Stimulated activated CD4-positive, alpha-beta T cell treated with anti-CD3 and anti-CD28 coated beads, TNF-alpha, amount 100 ng/mL, for 1 hour (primary cell): ENCODE measurements at regions not wholly inside any gene's neighbourhood (a gene's known extent, or its start where the extent isn't known, plus 50 kb on each side); places are given as distances from the start of the nearest gene placed in this dataset.

Experiments used
- DNase-seq, 3 donors: peaks; one replicate each; pipeline ENCODE4 v3.0.0-alpha.2; 2020; ENCODE audit warnings: low read depth in 3 of 3, low spot score in 1 of 3

DNA sequence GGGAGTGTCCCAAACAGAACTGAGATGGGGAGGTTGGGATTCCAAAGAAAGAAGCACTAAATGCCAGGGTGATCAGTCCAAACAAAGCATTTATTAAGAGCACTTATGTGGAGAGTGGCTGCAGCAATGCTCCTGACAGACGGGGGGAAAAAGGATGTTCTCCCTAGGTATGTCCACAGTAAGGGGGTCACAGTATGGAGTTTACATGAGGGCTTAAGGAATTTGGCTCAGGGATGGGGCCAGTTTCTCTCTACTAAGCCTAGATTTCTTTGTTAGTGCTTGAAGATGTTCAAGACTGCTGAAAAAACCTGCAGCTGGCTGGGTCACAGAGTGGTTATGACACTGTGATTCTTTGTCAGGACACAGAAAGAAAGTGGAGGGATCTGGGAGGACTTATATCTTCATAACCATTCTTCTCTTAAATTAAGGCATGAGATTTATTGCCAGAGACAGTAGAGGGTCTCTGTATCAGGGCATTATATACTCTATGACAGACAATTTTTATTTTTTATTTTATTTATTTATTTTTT, 1468.0 kb downstream of the C4orf33 start:
- no peak for DNase-seq

DNA sequence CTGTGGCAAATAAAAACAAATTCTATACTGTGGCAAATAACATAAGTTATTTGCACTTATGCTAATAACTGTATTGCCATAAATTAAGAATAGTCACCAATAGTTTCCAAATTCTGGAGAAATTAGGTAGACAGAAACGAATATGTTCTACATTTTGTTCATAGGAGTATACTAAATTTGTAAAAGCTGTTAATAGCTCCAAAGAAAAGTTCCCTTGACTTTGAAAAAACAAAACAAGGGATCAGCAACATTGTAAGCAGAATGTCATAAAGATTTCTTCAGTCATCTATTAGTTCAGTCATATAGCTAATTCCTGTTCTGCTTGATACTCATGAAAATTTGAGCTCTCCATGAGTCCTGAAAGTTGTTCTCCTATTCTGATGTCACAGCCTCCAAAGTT, 1472.8 kb downstream of the C4orf33 start:
- DNase-seq: no peak

DNA sequence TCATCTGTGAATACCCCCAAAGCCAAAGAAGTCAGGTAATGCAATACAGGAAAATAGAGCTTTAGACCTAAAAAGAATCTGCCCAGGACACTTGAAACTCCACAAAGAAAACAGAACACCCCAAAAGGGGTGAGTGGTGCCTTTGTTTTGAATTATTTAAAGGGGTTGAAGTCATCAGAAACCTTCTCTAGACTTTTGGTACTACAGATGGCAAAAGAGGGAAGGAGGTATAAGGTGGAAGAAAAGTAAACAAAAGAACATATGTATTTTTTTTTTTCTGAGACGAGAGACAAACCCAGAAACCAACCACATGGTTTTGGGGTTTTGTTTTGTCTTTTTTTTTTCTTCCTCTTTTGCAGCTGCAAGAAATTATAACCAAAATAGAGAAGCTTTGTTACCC, 1477.8 kb downstream of the C4orf33 start:
- no peak for DNase-seq

DNA sequence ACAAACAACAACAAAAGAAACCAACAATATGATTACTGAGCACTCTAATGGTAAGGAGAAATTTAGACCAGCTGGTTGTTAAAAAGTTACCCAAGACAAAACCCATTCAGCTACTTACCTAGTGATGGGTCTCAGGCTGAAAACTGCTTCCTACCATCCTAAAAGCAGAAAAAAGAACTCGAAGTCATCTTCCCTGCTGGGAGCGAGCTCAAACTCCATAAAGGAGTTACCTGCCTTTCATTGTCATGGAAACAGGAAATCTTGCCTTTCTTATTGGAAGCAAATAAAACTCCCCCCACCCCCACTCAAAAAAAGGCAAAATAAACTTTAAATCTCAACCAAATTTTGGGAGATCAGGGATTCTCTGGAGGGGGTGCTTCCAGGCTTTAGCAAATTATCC, 1478.3 kb downstream of the C4orf33 start:
- no peak for DNase-seq

DNA sequence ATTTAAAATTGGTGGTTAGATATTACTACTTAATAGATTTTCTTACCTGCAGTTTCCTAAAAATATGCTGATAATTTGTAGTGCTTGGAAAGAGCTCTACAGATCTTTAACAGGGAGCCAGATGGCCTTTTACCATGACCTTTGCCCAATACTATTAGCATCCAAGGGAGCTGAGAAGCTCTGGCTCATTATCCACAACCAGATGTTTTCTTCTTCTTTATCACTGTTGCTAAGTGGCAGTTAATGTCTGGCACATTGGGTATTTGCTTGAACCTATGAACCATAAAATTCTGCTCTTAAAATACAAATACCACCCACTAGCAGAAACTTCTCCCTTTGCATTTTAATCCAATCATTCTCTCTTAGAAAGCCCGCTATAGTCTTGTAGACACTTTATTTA, 1480.3 kb downstream of the C4orf33 start:
- DNase-seq: no peak

DNA sequence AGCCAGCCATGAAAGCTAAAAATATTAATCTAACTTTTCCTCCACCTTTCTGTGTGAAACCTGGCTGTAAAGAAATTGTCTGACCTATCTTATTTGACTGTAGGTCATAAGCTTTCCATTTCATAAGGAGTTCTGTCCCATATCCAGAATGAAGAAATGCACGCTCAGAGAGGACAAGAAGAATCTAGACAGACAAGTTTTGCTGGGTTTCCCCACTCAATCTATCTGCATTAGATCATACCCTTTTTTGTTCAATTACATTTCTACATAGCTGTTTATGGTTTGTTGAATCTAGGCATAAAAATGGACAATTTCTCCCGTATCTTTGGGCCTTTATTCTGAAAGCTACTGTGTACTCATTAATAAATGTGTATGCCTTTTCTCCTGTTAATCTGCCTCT, 1495.1 kb downstream of the C4orf33 start:
- DNase-seq: no peak

DNA sequence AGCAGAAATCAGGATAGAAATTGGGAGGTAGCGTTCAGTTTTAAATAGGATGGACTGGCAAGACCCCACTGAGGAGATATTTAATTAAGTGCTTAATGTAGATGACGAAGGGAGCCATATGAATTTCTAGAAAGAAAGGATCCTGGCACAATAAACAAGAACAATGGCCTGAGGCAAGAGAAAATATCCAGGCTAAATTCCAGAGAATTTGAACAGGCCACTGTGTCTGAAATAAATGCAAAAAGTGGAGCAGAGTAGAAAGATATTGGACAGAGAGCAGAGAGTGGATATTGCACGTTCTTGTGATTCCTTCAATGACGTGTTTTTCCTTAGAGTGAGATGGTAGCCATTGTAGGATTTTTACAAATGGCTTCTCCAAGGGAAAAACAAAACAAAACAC, 1504.8 kb downstream of the C4orf33 start:
- DNase-seq: no peak

DNA sequence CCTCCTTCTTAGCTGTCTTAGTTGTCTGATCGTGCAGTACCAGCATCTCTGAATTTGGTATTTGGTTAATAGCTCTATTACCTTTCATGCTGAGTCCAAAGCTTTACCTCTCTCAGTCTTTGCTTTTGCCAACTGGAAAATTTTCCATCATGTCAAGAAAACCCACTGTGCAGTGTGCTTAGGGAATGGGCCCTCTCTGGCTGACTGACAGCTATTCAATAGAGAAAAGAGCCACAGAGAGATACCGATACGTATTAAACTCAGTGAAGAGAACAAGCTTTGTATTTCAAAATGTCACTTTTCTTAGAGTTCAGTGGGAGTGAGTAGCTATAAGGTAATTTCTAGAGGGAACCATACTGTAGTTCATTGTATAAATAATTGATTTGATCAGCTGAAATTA, 1507.1 kb downstream of the C4orf33 start:
- DNase-seq: no peak

DNA sequence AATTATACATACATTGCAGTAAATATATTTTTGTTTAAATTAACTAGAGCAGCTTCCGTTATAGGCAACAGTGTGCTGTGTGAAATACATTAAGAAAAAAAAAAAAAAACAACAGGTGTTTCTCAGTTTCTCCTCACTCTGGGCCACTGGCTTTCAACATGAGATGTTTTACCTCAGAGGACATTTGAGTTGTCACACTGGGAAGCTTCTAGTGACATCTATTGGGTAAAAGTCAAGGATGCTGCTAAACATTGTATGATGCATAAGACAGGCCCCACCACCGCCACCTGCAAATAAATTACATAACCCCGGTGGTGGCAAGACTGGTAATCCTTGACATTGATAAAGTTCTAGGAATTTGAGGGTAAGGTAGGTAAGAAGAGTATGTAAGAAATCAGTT, 1512.2 kb downstream of the C4orf33 start:
- no peak for DNase-seq

DNA sequence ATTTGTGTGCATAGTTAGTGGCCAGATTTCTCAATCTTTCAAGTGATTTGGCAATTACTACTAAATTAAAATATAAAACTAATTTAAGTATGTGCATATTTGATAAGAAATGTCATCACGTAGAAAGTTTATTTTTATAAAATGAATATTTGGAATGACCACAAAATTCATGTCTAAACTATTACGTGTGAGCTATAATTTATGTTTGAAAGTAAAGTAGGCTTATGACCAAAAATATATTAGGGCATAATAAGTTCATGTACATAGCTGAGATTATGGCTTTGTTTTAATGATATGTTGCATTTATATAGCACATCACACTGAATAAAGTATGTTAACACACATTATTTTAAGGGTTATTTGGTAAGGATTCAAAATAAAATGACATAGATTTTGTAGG, 1532.6 kb downstream of the C4orf33 start:
- no peak for DNase-seq

DNA sequence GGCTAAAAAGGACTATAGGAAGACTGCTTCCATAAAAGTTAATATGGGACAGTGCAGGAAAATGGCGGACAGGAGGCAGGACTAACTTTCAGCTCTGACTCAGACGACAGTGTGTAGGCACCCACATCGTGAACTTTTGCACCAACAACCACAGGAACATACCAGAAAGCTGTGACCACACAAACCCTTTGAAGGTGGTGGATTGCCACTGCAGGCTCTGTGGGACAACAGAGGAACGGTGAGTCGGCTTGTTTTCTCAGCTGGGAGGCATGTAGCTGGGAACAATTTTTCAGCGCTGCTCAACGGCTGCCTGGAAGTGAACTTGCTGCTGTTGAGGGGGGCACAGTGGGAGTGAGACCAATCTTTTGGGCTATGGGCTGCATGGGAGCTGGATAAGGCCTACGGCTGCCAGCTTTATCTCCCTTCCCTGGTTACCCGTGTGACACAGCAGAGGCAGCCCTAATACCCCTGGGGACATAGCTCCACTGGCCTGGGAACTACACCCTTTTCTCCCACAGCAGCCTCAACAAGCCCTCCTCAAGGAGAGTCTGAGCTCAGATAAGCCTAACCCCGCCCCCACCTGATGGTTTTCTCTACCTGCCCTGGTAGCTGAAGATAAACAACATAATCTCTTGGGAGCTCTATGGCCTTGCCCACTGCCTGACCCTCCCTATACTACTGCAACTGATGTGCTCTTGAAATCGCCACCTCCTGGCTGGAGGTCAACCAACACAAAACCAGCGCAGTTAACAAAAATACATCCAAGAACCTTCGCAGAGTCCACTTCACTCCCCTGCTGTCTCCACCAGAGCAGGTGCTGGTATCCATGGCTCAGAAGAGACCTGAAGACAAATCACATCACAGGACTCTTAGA, 1537.0 kb downstream of the C4orf33 start:
- DNase-seq: no peak

DNA sequence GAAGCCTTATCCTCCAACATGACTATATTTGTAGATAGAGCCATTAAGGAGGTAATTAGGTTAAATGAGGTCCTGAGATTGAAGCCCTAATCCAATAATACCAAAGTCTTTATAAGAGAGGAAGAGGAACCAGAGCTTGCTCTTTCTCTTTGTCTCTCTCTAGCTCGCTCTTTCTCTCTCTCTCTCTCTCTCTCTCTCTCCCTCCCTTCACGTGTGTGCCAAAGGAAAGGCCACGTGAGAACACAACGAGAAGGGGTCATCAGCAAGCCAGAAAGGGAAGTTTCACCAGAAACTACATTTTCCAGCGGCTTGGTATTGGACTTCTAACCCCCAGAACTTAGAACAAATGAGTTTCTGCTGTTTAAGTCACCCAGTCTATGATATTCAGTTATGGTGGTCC, 1540.5 kb downstream of the C4orf33 start:
- DNase-seq: no peak

DNA sequence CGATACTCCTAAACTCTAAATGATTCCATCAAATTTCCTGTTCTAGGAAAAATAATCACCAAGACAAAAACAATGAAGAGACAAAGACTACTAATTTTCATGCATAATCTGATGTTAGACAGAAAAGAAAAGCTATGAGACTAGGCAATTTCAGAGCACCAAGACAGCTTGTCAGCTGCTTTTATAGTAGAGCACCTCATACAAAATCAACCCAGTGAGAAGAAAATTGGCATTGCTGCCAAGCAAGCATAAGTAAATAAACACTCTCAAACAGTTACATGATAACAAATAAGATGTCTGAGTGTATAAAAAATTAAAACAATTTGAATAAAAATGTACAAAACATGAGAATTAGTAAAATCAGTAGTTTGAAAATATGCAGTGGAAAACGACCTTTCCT, 1544.6 kb downstream of the C4orf33 start:
- no peak for DNase-seq

DNA sequence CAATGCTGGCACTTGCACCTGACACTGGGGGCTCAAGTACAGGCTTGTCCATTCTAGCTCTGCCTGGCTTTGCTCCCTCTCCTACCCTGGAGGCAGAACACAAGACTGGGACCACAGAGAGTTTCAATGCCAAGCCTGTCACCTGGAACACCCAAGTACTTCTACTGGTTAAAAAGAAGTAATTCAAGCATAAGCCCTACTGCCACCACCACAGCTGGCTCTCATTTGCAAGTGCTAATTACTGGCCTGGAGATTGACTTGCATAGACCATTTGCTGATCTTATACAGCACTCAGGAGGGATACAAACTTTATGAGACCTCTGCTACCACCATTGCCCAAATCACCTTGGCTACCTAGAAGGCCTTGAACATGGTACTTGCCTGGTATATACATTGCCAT, 1550.9 kb downstream of the C4orf33 start:
- DNase-seq: no peak

DNA sequence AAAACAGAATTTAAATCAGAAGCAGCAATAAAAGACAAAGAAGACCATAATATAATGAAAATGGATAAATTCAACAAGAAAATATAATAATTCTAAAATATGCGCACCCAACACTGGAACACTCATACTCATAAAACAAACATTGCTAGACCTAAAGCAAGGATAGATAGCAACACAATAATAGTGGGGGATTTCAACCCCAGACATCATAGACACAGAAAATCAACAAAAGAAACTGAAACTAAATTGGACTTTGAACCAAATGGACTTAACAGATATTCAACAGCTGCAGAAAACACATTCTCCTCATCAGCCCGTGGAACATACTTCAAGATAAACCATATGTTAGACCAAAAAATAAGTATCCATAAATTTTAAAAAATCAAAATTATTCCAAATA, 1552.6 kb downstream of the C4orf33 start:
- DNase-seq: no peak

DNA sequence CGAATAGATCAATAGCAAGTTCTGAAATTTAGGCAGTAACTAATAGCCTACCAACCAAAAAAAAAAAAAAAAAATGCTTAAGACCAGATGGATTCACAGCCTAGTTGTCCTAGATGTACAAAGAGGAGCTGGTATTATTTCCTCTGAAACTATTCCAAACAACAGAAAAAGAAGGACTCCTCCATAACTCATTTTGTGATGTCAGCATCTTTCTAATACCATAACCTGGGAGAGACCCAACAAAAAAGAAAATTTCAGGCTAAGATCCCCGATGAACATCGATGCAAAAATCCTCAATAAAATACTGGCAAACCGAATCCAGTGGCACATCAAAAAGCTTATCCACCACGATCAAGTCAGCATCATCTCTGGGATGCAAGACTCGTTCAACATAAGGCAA, 1557.9 kb downstream of the C4orf33 start:
- DNase-seq: no peak

DNA sequence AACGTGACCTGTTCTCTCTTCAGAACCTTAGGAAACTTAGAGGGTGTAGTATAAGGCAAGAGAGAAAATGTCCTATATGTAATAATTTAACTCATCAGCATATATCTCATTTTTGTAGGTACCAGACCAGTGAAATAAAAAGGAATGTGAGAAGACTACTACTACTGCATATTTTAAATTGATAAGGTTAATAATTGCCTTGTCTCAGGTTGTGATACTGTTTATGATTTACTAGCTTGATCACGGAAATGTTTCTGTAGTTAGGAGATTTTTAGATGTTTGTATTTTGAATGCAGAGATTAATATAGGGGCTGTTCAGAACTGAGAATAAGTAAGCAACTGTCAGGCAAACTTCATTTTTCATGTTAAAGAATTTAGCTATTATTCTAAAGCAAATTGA, 1563.4 kb downstream of the C4orf33 start:
- DNase-seq: no peak

DNA sequence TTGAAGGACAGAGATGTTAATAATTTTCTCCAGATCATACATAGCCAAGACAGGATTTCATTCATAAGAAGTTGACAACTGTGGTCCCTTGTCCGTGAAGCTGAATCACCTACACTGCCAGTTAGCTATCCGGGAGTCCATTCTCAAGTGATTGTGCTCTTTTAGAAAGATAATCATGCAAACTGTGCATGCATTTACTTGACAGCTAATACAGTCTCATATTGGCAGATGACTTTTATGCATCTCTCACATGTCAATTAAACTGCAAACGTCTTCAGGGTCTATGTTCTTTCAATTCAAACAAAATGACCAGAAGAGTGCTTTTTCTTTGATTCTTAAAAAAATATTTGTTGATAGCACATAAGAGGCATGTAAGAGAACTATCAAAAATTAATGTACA, 1572.9 kb downstream of the C4orf33 start:
- DNase-seq: no peak

DNA sequence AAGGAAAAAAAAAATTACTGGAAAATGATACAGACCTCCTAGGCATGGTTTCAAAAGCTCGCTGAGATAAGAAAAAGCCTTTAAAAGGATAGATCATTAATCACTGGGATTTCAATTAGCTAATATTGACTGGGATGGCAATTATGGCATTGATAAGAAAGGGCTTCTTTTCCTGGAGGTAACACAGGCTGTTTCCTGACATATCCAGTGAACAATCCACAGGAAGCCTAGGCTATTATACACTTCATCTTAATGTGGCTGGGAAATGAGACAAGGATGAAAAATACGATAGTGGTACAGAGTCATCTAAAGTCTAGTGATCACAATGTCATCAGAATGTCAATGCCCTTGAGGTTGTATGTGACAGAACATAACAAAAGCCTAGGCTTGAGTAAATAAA, 1579.3 kb downstream of the C4orf33 start:
- DNase-seq: no peak

DNA sequence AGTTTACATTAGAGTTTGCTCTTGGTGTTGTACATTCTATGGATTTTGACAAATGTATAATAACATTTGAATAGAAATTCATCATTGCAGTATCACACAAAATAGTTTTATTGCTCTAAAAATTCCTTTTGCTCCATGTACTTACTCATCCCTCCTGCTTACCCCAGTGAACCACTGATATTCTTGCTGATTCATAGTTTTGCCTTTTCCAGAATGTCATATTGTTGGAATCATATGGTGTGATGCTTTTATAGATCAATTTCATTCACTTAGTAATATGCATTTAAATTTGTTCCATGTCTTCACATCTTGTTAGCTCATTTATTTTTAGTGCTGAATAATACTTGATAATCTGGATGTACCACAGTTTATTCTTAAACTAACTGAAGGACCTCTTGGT, 1593.2 kb downstream of the C4orf33 start:
- no peak for DNase-seq

DNA sequence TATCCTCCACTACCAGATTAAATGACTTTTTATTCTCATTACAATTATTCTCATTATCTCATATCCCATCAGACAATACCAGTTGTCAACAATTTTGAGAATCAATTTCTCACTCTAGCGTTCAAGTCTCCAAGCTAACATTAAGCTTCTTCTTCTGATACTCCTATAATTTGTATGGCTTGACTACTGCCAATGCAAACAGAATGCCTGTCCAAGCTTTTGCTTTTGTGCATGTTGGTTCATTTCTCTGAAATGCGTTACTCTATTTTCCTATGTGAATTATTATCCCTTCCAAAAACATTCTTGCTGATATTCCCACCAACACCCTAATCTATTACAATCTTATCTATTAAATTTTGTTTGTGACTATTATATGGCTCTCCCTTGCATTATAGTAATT, 1602.3 kb downstream of the C4orf33 start:
- DNase-seq: no peak

DNA sequence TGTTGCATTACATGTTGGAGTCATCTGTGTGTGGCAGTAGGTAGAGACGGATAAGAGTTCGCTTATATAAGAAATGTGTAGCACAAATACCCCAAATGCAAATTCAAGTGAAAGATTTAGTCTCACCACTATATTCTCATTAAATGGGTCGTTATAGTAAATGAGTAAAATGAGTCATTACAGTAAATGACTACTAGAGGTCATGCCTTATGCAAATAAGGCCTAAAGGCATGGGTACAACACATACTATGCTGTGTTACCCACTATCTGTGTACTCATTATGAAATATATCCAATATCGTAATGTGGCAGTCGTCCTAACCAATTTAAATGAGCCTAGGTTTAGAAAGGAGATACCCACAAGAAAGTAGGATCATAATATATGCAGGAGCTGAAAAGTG, 1603.1 kb downstream of the C4orf33 start:
- DNase-seq: no peak
